Heart left ventricle (tissue), 13 donors: ENCODE measurements at regions not wholly inside any gene's neighbourhood (a gene's known extent, or its start where the extent isn't known, plus 50 kb on each side); places are given as distances from the start of the nearest gene placed in this dataset.

Experiments
- POLR2A ChIP-seq, 2 donors: fragments of 450-650 bp; IDR thresholded peaks; one replicate each; pipeline ENCODE4 v1.6.1; 2017; ENCODE audit warnings: antibody characterized with exemption in 2 of 2, mild to moderate bottlenecking in 2 of 2, moderate library complexity in 2 of 2
- TF ChIP-seq, protein P1 (sequence below), 12 donors: fragments of 200-600 bp; sonication (generic) in 4 of 12; IDR thresholded peaks; one replicate each; pipeline versions ENCODE4 v1.5.0 to v1.8.0; 2018 to 2022; ENCODE audit warnings: antibody characterized with exemption in 12 of 12, mild to moderate bottlenecking in 5 of 12
- donor health status: ischemic (EF 13 %, LVEDD 7.1; RV severe dilation, severe dysfunction).
- donor health status: DM: no; HTN: yes; CAD: no.
- donor health status: DM: no; HTN: no; CAD: no.
- donor health status: ischemic (EF 25% LVEDD 6.9; RV normal size, moderate dysfunction).
- donor health status: ischemic (EF 25% LVEDD 5.7; RV mildly dilated, moderate dysfunction).
- donor health status: ischemic (EF 35%, LVEDD 5.7; RV mildly dilated, moderate dysfunction).
- donor health status: nonischemic (EF 11% LVEDD 7.7; RV severe dilation, severe dysfunction).
- donor health status: DM: yes; HTN: yes; CAD: no.
- donor health status: PGD.
- donor health status: ischemic (EF 29% LVEDD 5.4; RV normal size, mild dysfunction).
- donor health status: nonischemic (EF 23%, LVEDD 6.1; RV moderate dilation, normal function).

DNA sequence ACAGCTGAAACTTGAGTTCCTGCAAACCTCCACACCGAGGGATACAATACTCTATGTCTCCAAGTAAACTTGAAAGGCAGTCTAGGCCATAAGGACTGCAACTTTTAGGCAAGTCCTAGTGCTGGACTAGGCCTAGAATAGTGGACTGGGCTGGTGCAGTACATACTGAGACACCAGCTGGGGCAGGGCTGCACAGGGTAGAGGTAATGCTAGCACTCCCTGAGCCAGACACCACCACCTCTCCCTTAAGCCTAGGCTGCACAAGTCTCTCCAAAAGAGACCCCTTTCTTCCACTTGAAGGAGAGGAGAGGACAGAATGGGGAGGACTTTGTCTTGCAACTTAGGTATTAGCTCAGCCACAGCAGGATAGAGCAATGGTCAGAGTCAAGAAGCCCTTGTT, 65.7 kb upstream of the PTPRK start:
- TF ChIP-seq, protein P1, sequence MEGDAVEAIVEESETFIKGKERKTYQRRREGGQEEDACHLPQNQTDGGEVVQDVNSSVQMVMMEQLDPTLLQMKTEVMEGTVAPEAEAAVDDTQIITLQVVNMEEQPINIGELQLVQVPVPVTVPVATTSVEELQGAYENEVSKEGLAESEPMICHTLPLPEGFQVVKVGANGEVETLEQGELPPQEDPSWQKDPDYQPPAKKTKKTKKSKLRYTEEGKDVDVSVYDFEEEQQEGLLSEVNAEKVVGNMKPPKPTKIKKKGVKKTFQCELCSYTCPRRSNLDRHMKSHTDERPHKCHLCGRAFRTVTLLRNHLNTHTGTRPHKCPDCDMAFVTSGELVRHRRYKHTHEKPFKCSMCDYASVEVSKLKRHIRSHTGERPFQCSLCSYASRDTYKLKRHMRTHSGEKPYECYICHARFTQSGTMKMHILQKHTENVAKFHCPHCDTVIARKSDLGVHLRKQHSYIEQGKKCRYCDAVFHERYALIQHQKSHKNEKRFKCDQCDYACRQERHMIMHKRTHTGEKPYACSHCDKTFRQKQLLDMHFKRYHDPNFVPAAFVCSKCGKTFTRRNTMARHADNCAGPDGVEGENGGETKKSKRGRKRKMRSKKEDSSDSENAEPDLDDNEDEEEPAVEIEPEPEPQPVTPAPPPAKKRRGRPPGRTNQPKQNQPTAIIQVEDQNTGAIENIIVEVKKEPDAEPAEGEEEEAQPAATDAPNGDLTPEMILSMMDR (IDR thresholded peaks at IDR 0.05) = no peak
- no peak for TF ChIP-seq POLR2A (IDR thresholded peaks at IDR 0.05)
